GM13977 (cell line): ENCODE measurements at regions not wholly inside any gene's neighbourhood (a gene's known extent, or its start where the extent isn't known, plus 50 kb on each side); places are given as distances from the start of the nearest gene placed in this dataset.

Experiments used
- DNase-seq: peaks from one replicate; pipeline ENCODE4 v3.0.0; 2012; ENCODE audit warnings: low spot score
- in situ Hi-C: fragments of 300-500 bp; cut with MboI; formaldehyde crosslinking; loops from one replicate; pipeline ENCODE4 v1.12.0; 2022; ENCODE audit warnings: low sequenced_read_pairs, low pct_unique_long_range_greater_than_20kb, mixed read lengths, inconsistent platforms; ENCODE audit not compliant: unreplicated experiment
- TF ChIP-seq, protein P1 (sequence below): IDR thresholded peaks from 2 replicates; pipeline ENCODE4 v1.5.1; 2012; ENCODE audit warnings: mild to moderate bottlenecking, control low read depth; ENCODE audit not compliant: insufficient read depth; ENCODE audit errors: extremely low read depth, missing control alignments

DNA sequence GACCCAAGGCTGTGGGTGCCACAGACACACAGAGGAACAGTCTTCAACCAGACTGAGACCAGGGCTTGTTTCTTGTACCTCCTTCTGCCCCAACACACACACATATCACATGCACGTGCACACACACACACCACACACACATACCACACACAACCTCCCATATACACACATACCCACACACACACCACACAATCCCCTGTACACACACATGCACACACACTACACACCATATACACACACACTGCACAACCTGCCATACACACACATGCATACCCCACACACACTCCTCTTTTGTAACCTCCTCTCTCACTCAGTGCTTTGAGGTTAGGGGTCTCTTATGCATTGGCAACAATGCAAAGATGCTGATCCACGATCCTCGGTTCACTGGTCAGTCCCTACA, 217.0 kb downstream of the AJAP1 start:
- in situ Hi-C loops, result no loop called here
- TF ChIP-seq, protein P1, sequence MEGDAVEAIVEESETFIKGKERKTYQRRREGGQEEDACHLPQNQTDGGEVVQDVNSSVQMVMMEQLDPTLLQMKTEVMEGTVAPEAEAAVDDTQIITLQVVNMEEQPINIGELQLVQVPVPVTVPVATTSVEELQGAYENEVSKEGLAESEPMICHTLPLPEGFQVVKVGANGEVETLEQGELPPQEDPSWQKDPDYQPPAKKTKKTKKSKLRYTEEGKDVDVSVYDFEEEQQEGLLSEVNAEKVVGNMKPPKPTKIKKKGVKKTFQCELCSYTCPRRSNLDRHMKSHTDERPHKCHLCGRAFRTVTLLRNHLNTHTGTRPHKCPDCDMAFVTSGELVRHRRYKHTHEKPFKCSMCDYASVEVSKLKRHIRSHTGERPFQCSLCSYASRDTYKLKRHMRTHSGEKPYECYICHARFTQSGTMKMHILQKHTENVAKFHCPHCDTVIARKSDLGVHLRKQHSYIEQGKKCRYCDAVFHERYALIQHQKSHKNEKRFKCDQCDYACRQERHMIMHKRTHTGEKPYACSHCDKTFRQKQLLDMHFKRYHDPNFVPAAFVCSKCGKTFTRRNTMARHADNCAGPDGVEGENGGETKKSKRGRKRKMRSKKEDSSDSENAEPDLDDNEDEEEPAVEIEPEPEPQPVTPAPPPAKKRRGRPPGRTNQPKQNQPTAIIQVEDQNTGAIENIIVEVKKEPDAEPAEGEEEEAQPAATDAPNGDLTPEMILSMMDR, result no peak
- DNase-seq, result no peak

- no peak for DNase-seq
- TF ChIP-seq, protein P1, result no peak
- in situ Hi-C loops, result no loop called here
These were observed 214.1 kb downstream of the AJAP1 start for GRCh38 chr1:4868521-4868920.

DNA sequence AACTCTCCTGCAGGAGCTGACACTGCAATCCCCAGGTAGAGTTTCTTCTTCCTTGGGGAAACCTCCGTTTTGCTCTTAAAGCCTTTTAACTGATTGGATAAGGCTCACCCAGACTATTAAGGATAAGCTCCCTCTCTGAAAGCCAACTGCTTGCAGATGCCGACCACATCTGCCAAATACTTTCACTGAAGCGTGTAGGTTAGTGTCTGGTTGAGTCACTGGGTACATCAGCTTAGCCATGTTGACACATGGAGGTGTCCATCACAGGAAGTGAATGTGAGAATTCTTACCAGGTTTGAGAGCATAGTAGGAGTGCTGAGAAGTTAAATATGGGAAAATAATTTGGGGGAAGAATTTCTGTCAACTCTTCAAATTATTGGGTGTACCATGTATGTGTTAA, 202.0 kb downstream of the AJAP1 start:
- DNase-seq, result no peak
- TF ChIP-seq, protein P1, result no peak
- in situ Hi-C loops, result no loop called here

GRCh38 chr1:4854367-4854766, 200.0 kb downstream of the AJAP1 start:
- TF ChIP-seq, protein P1, result no peak
- in situ Hi-C loops, result no loop called here
- DNase-seq, result no peak

DNA sequence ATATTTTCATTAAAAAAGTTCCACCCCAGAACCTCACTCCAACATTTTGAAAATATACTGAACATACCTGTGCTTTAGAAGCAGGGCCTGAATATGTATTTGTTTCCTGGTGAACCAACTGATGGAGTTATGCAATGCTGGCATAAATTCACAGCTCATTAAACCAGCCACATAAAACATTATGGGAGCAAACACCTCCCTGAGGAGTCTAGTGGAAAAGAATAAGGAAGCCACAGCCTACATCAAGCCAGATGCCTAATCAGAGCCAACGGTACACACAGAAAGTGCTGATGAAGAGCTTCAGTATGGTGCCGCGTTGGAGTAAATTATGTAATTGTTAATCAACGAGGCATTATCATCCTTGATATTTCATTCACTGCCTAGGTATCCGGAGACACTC, 199.5 kb downstream of the AJAP1 start:
- in situ Hi-C loops, result no loop called here
- no peak for DNase-seq
- TF ChIP-seq, protein P1, result no peak

GRCh38 chr1:4851385-4852065, 197.1 kb downstream of the AJAP1 start:
- TF ChIP-seq, protein P1, result no peak
- in situ Hi-C loops, result no loop called here
- no peak for DNase-seq
